Suprapubic skin (tissue), 3 donors: ENCODE measurements at regions not wholly inside any gene's neighbourhood (a gene's known extent, or its start where the extent isn't known, plus 50 kb on each side); places are given as distances from the start of the nearest gene placed in this dataset.

Experiments used
- CTCF ChIP-seq, 2 donors: fragments of 200-600 bp in 1 of 2; fragments of 450-650 bp in 1 of 2; sonication (generic) in 1 of 2; IDR thresholded peaks; one replicate each; pipeline ENCODE4 v1.5.1; 2016 to 2019; ENCODE audit warnings: antibody characterized with exemption in 2 of 2, mild to moderate bottlenecking in 1 of 2, moderate library complexity in 1 of 2
- POLR2A ChIP-seq, 2 donors: fragments of 450-650 bp; IDR thresholded peaks; one replicate each; pipeline ENCODE4 v1.6.1; 2017; ENCODE audit warnings: antibody characterized with exemption in 2 of 2, mild to moderate bottlenecking in 2 of 2, moderate library complexity in 2 of 2

- TF ChIP-seq CTCF (IDR thresholded peaks at IDR 0.05) (no peak), POLR2A (IDR thresholded peaks at IDR 0.05) (no peak)
Measured at GRCh38 chr1:59011663-59012062, 227.8 kb upstream of the JUN start.
